ENCODE measurements at regions not wholly inside any gene's neighbourhood (a gene's known extent, or its start where the extent isn't known, plus 50 kb on each side); places are given as distances from the start of the nearest gene placed in this dataset.

DNA sequence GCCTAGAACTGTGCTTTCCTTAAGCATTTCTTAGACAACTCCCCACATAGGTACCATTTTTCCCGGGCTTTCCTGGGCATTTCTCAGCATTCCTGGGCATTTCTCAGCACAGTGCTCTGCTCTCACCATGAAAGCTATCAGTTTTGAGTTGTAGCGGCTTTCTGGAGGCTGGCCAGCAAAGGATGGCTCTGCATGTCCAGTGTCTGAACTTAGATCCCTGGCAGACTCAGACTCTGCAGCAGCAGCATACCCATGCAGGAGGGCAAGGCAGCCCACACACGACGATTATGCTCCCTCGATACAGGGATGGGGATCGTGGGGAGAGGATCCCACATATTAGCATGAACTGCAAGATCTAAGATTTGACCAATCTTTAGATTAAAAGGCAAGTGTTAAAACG, 248.9 kb upstream of the MKI67 start:
- intact Hi-C loops (cut with micrococcal nuclease), result no loop called here
- H3K9ac ChIP-seq (ENCODE audit: low read length), result no peak overlapping the region
- ChIA-PET CTCF (no interaction called here), POLR2A (ENCODE audit: unreplicated experiment) (no interaction called here)
- DNase-seq (no peak), ATAC-seq (no peak)
- no peak overlapping the region for H3K4me2 ChIP-seq (ENCODE audit: low read length)
- TF ChIP-seq EZH2phosphoT487 (IDR thresholded peaks at IDR 0.05; ENCODE audit: borderline replicate concordance, low read length) (no peak), EZH2 (IDR thresholded peaks at IDR 0.05; ENCODE audit: low read length, unreplicated experiment) (no peak)
- TF ChIP-seq, protein P1, sequence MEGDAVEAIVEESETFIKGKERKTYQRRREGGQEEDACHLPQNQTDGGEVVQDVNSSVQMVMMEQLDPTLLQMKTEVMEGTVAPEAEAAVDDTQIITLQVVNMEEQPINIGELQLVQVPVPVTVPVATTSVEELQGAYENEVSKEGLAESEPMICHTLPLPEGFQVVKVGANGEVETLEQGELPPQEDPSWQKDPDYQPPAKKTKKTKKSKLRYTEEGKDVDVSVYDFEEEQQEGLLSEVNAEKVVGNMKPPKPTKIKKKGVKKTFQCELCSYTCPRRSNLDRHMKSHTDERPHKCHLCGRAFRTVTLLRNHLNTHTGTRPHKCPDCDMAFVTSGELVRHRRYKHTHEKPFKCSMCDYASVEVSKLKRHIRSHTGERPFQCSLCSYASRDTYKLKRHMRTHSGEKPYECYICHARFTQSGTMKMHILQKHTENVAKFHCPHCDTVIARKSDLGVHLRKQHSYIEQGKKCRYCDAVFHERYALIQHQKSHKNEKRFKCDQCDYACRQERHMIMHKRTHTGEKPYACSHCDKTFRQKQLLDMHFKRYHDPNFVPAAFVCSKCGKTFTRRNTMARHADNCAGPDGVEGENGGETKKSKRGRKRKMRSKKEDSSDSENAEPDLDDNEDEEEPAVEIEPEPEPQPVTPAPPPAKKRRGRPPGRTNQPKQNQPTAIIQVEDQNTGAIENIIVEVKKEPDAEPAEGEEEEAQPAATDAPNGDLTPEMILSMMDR (conservative IDR thresholded peaks at IDR 0.05; ENCODE audit: low read depth, low read length), result no peak
- no peaks in the 10 kb centered on the region for H3K36me3 ChIP-seq (ENCODE audit: low read depth, low read length)
- H3K79me2 ChIP-seq (ENCODE audit: low read length), result no peaks in the 10 kb centered on the region
- no peaks in the 10 kb centered on the region for H3K9me3 ChIP-seq (ENCODE audit: low read length)
- no peaks in the 10 kb centered on the region for H3F3A ChIP-seq (ENCODE audit: low read length, unreplicated experiment)
- no peaks in the 10 kb centered on the region for H3K9me2 ChIP-seq (replicated peaks; ENCODE audit: low read length)
- no TSS peak for BruUV-seq (replicated peaks)
- H3K27me3 ChIP-seq (ENCODE audit: low read length), result no peaks in the 10 kb centered on the region
- H3K27ac ChIP-seq (ENCODE audit: low read length), result no peak overlapping the region
- H4K20me1 ChIP-seq (ENCODE audit: low read length), result no peaks in the 10 kb centered on the region
- H2AFZ ChIP-seq (ENCODE audit: low read length), result no peak overlapping the region
- no peaks in the 10 kb centered on the region for H3K4me1 ChIP-seq (ENCODE audit: insufficient read depth, low read length)
- H3K4me3 ChIP-seq (ENCODE audit: low read length), result no peak overlapping the region

GRCh38 chr10:128377364-128377987, 251.3 kb upstream of the MKI67 start:
- ATAC-seq (no peak), DNase-seq (no peak)
- POLR2A ChIA-PET (ENCODE audit: unreplicated experiment), result no interaction called here
- no peaks in the 10 kb centered on the region for H4K20me1 ChIP-seq (ENCODE audit: low read length)
- H3K4me2 ChIP-seq (ENCODE audit: low read length), result no peak overlapping the region
- H3K4me3 ChIP-seq (ENCODE audit: low read length), result no peak overlapping the region
- H3K9ac ChIP-seq (ENCODE audit: low read length), result no peak overlapping the region
- H3K79me2 ChIP-seq (ENCODE audit: low read length), result no peaks in the 10 kb centered on the region
- CTCF ChIA-PET, result no interaction called here
- no peaks in the 10 kb centered on the region for H3K4me1 ChIP-seq (ENCODE audit: insufficient read depth, low read length)
- no peaks in the 10 kb centered on the region for H3K36me3 ChIP-seq (ENCODE audit: low read depth, low read length)
- H3F3A ChIP-seq (ENCODE audit: low read length, unreplicated experiment), result no peaks in the 10 kb centered on the region
- H3K27me3 ChIP-seq (ENCODE audit: low read length), result no peaks in the 10 kb centered on the region
- no TSS peak for BruUV-seq (replicated peaks)
- TF ChIP-seq, protein P1 (conservative IDR thresholded peaks at IDR 0.05; ENCODE audit: low read depth, low read length), result no peak
- TF ChIP-seq EZH2phosphoT487 (IDR thresholded peaks at IDR 0.05; ENCODE audit: borderline replicate concordance, low read length) (no peak), EZH2 (IDR thresholded peaks at IDR 0.05; ENCODE audit: low read length, unreplicated experiment) (no peak)
- H3K27ac ChIP-seq (ENCODE audit: low read length), result no peak overlapping the region
- H2AFZ ChIP-seq (ENCODE audit: low read length), result no peak overlapping the region
- intact Hi-C loops (cut with micrococcal nuclease), result no loop called here
- no peaks in the 10 kb centered on the region for H3K9me3 ChIP-seq (ENCODE audit: low read length)
- no peaks in the 10 kb centered on the region for H3K9me2 ChIP-seq (replicated peaks; ENCODE audit: low read length)

DNA sequence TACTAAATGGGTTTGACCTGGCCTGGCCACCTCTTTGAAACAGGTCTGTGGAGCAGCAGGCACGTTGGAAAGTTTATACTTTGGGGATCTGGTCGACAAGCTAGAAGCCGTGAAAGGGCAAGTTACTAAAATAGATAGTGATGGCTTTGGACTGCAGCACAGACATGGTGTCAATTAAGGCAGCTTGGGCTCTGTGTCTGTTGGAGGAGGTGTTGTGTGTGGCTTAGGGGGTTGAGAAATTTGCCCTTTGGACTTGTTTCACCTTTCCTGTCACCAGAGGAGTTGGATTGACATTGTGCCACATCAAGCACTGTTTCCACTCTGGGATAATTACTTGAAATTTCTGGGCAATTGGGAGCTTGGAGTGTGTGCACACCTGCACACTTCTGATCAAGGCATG, 251.8 kb upstream of the MKI67 start:
- H3K9me3 ChIP-seq (ENCODE audit: low read length), result no peaks in the 10 kb centered on the region
- ChIA-PET POLR2A (ENCODE audit: unreplicated experiment) (no interaction called here), CTCF (no interaction called here)
- no peak for TF ChIP-seq EZH2 (IDR thresholded peaks at IDR 0.05; ENCODE audit: low read length, unreplicated experiment)
- TF ChIP-seq, protein P1 (conservative IDR thresholded peaks at IDR 0.05; ENCODE audit: low read depth, low read length), result no peak
- TF ChIP-seq EZH2phosphoT487 (IDR thresholded peaks at IDR 0.05; ENCODE audit: borderline replicate concordance, low read length), result no peak
- no peak overlapping the region for H3K4me3 ChIP-seq (ENCODE audit: low read length)
- no peak for DNase-seq
- H3F3A ChIP-seq (ENCODE audit: low read length, unreplicated experiment), result no peaks in the 10 kb centered on the region
- no peaks in the 10 kb centered on the region for H3K27me3 ChIP-seq (ENCODE audit: low read length)
- no peak for ATAC-seq
- no peak overlapping the region for H3K27ac ChIP-seq (ENCODE audit: low read length)
- no peaks in the 10 kb centered on the region for H3K4me1 ChIP-seq (ENCODE audit: insufficient read depth, low read length)
- H3K79me2 ChIP-seq (ENCODE audit: low read length), result no peaks in the 10 kb centered on the region
- H3K36me3 ChIP-seq (ENCODE audit: low read depth, low read length), result no peaks in the 10 kb centered on the region
- BruUV-seq (replicated peaks), result no TSS peak
- H3K9ac ChIP-seq (ENCODE audit: low read length), result no peak overlapping the region
- no peak overlapping the region for H3K4me2 ChIP-seq (ENCODE audit: low read length)
- H2AFZ ChIP-seq (ENCODE audit: low read length), result no peak overlapping the region
- no peaks in the 10 kb centered on the region for H4K20me1 ChIP-seq (ENCODE audit: low read length)
- intact Hi-C loops (cut with micrococcal nuclease), result no loop called here
- no peaks in the 10 kb centered on the region for H3K9me2 ChIP-seq (replicated peaks; ENCODE audit: low read length)

Measured in PC-3 (cell line).